ENCODE measurements at regions not wholly inside any gene's neighbourhood (a gene's known extent, or its start where the extent isn't known, plus 50 kb on each side); places are given as distances from the start of the nearest gene placed in this dataset.

- DNase-seq (ENCODE audit: low spot score) (no peak), FAIRE-seq (no peak)
Observed at GRCh38 chr6:84525907-84526306, 238.5 kb downstream of the TBX18 start.

GRCh38 chr6:84524636-84525035 is 239.8 kb downstream of the TBX18 start:
- DNase-seq (ENCODE audit: low spot score), result no peak
- no peak for FAIRE-seq

- DNase-seq (ENCODE audit: low spot score) (peak; percentile 79), FAIRE-seq (peak; percentile 86)
Observed at GRCh38 chr6:84522135-84522549, 242.3 kb downstream of the TBX18 start.

GRCh38 chr6:84521511-84521910 is 242.9 kb downstream of the TBX18 start:
- no peak for FAIRE-seq
- no peak for DNase-seq (ENCODE audit: low spot score)

- DNase-seq (ENCODE audit: low spot score) (no peak), FAIRE-seq (no peak)
Observed at GRCh38 chr6:84517741-84518530, 246.5 kb downstream of the TBX18 start.

GRCh38 chr6:84516154-84516553 is 248.2 kb downstream of the TBX18 start:
- DNase-seq (ENCODE audit: low spot score) (no peak), FAIRE-seq (no peak)

- DNase-seq (ENCODE audit: low spot score) (peak; percentile 17), FAIRE-seq (no peak)
Observed at GRCh38 chr6:84515067-84515466, 249.3 kb downstream of the TBX18 start.

- DNase-seq (ENCODE audit: low spot score) (no peak), FAIRE-seq (no peak)
Observed at GRCh38 chr6:84514089-84514971, 250.1 kb downstream of the TBX18 start.

GRCh38 chr6:84512391-84512790 is 252.0 kb downstream of the TBX18 start:
- DNase-seq (ENCODE audit: low spot score) (no peak), FAIRE-seq (no peak)

- FAIRE-seq (no peak), DNase-seq (ENCODE audit: low spot score) (no peak)
Observed at GRCh38 chr6:84511929-84512328, 252.5 kb downstream of the TBX18 start.

- FAIRE-seq (no peak), DNase-seq (ENCODE audit: low spot score) (no peak)
Observed at GRCh38 chr6:84508981-84509380, 255.4 kb downstream of the TBX18 start.

GRCh38 chr6:84508334-84508733 is 256.1 kb downstream of the TBX18 start:
- no peak for DNase-seq (ENCODE audit: low spot score)
- no peak for FAIRE-seq

GRCh38 chr6:84504025-84504424 is 260.4 kb downstream of the TBX18 start:
- FAIRE-seq (no peak), DNase-seq (ENCODE audit: low spot score) (no peak)

- FAIRE-seq (no peak), DNase-seq (ENCODE audit: low spot score) (no peak)
Observed at GRCh38 chr6:84501315-84501714, 263.1 kb downstream of the TBX18 start.

- no peak for DNase-seq (ENCODE audit: low spot score)
- no peak for FAIRE-seq
Observed at GRCh38 chr6:84500726-84501125, 263.7 kb downstream of the TBX18 start.

- DNase-seq (ENCODE audit: low spot score), result no peak
- no peak for FAIRE-seq
Observed at GRCh38 chr6:84498905-84499304, 265.5 kb downstream of the TBX18 start.

GRCh38 chr6:84492241-84493165 is 265.1 kb upstream of the CEP162 start:
- DNase-seq (ENCODE audit: low spot score) (no peak), FAIRE-seq (no peak)

GRCh38 chr6:84489598-84489997 is 262.2 kb upstream of the CEP162 start:
- no peak for DNase-seq (ENCODE audit: low spot score)
- no peak for FAIRE-seq

GRCh38 chr6:84486526-84486925 is 259.1 kb upstream of the CEP162 start:
- no peak for FAIRE-seq
- no peak for DNase-seq (ENCODE audit: low spot score)

GRCh38 chr6:84469144-84469543 is 241.7 kb upstream of the CEP162 start:
- DNase-seq (ENCODE audit: low spot score) (no peak), FAIRE-seq (no peak)

- DNase-seq (ENCODE audit: low spot score), result no peak
Observed at GRCh38 chr6:84467296-84467695, 239.9 kb upstream of the CEP162 start.

More at GRCh38 chr6:84467296-84467695, 239.9 kb upstream of the CEP162 start:
- FAIRE-seq, result no peak

Data from RCC 7860 (cell line).